Suprapubic skin (tissue), 4 donors: ENCODE measurements at regions not wholly inside any gene's neighbourhood (a gene's known extent, or its start where the extent isn't known, plus 50 kb on each side); places are given as distances from the start of the nearest gene placed in this dataset.

Experiments
- DNase-seq, 2 donors: peaks; one replicate each; pipeline ENCODE4 v3.0.0-alpha.2; 2019; ENCODE audit warnings: low spot score in 2 of 2
- H3K27ac ChIP-seq: fragments of 200-600 bp; sonication (generic); one replicate; pipeline ENCODE4 v1.5.1; 2019
- H3K27me3 ChIP-seq: fragments of 200-600 bp; sonication (generic); one replicate; pipeline ENCODE4 v1.5.1; 2019
- H3K36me3 ChIP-seq: fragments of 200-600 bp; sonication (generic); one replicate; pipeline ENCODE4 v1.5.1; 2019
- H3K4me1 ChIP-seq: fragments of 200-600 bp; sonication (generic); one replicate; pipeline ENCODE4 v1.5.1; 2019
- H3K4me3 ChIP-seq: fragments of 200-600 bp; sonication (generic); one replicate; pipeline ENCODE4 v1.5.1; 2019; ENCODE audit warnings: mild to moderate bottlenecking
- H3K9me3 ChIP-seq: fragments of 200-600 bp; sonication (generic); one replicate; pipeline ENCODE4 v1.5.1; 2019
- EP300 ChIP-seq: sonication (generic); formaldehyde crosslinking; IDR thresholded peaks from one replicate; pipeline ENCODE4 v1.6.1; 2017; ENCODE audit warnings: antibody characterized with exemption
- POLR2A ChIP-seq, 2 donors: fragments of 450-650 bp; IDR thresholded peaks; one replicate each; pipeline ENCODE4 v1.6.1; 2017; ENCODE audit warnings: antibody characterized with exemption in 2 of 2, mild to moderate bottlenecking in 2 of 2, moderate library complexity in 2 of 2
- POLR2AphosphoS5 ChIP-seq, 3 donors: sonication (generic); formaldehyde crosslinking; IDR thresholded peaks; one replicate each; pipeline ENCODE4 v1.6.1; 2017; ENCODE audit warnings: antibody characterized with exemption in 3 of 3
- WGBS: methylation state at CpG from one replicate; pipeline ENCODE4 v1.1.5; 2018; 5-methylcytosine and 5-hydroxymethylcytosine counted together
- TF ChIP-seq, protein P1 (sequence below), 2 donors: fragments of 200-600 bp in 1 of 2; fragments of 450-650 bp in 1 of 2; sonication (generic) in 1 of 2; IDR thresholded peaks; one replicate each; pipeline ENCODE4 v1.5.1; 2016 to 2019; ENCODE audit warnings: antibody characterized with exemption in 2 of 2, mild to moderate bottlenecking in 1 of 2, moderate library complexity in 1 of 2

GRCh38 chr13:73991384-73991783 lies 142.8 kb downstream of the KLF12 start:
- no peak overlapping the region for H3K27ac ChIP-seq
- no peak for DNase-seq
- H3K4me3 ChIP-seq = no peak overlapping the region
- no peaks in the 10 kb centered on the region for H3K27me3 ChIP-seq
- no peak for TF ChIP-seq POLR2A (IDR thresholded peaks at IDR 0.05)
- TF ChIP-seq, protein P1, sequence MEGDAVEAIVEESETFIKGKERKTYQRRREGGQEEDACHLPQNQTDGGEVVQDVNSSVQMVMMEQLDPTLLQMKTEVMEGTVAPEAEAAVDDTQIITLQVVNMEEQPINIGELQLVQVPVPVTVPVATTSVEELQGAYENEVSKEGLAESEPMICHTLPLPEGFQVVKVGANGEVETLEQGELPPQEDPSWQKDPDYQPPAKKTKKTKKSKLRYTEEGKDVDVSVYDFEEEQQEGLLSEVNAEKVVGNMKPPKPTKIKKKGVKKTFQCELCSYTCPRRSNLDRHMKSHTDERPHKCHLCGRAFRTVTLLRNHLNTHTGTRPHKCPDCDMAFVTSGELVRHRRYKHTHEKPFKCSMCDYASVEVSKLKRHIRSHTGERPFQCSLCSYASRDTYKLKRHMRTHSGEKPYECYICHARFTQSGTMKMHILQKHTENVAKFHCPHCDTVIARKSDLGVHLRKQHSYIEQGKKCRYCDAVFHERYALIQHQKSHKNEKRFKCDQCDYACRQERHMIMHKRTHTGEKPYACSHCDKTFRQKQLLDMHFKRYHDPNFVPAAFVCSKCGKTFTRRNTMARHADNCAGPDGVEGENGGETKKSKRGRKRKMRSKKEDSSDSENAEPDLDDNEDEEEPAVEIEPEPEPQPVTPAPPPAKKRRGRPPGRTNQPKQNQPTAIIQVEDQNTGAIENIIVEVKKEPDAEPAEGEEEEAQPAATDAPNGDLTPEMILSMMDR (IDR thresholded peaks at IDR 0.05) = no peak
- no peak for TF ChIP-seq POLR2AphosphoS5 (IDR thresholded peaks at IDR 0.05)
- no peak for TF ChIP-seq EP300
- peaks cover 11% of the 10 kb centered on the region for H3K4me1 ChIP-seq
- H3K36me3 ChIP-seq = no peaks in the 10 kb centered on the region
- H3K9me3 ChIP-seq = no peaks in the 10 kb centered on the region
- 94% methylated on average over 1 of the region's 1 CpG for WGBS

DNA sequence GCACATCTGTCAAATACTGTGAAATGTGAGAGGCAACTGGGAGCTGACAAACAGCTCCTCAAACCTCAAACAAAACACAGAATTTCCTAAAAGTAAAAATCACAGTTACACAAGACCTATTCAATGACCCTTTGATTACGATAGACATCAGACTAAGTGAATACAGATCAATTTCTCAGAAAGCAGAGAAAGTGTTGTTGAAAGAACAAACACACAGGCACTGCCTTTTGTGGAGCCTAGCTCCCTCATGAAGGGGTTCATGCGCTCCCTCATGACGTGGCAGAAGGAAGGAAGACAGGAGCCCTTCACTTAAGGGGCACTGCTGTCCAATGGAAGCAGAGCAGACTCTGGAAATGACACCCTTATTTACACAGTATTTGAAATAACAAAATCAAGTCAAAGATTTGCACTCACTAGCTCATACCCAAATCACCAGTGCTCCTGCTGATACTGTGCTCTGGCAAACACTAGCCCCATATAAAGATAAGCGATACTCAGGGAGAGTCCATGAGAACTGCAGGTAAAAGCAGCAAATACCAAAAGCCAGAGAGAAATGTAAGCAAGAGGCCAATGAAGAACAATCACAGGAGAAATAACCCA lies 144.9 kb downstream of the KLF12 start:
- no peaks in the 10 kb centered on the region for H3K27me3 ChIP-seq
- H3K27ac ChIP-seq = no peak overlapping the region
- no peak for TF ChIP-seq POLR2A (IDR thresholded peaks at IDR 0.05)
- WGBS = 94% methylated on average over 4 of the region's 4 CpGs
- no peaks in the 10 kb centered on the region for H3K36me3 ChIP-seq
- H3K4me1 ChIP-seq = no peaks in the 10 kb centered on the region
- H3K4me3 ChIP-seq = no peak overlapping the region
- no peaks in the 10 kb centered on the region for H3K9me3 ChIP-seq
- no peak for DNase-seq

DNA sequence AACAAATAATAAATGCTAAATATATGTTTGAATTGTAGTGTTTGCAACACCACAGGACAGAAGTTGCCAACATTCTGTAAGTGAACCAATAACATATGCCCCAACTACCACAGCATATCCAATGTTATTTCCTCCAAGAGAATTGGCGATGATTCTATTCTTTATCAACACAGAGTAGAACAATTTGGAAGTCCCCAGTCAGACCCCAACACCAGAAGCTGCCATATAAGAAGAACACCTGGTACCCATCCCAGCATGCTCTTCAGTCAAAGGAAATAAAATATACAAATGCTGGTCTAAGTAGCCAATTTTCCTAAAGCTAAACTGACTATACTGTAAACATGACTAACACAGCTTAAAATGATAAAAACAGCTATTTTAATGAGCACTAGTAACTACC lies 145.7 kb downstream of the KLF12 start:
- Histone ChIP-seq H3K27me3 (no peaks in the 10 kb centered on the region), H3K4me3 (no peak overlapping the region), H3K27ac (no peak overlapping the region), H3K9me3 (no peaks in the 10 kb centered on the region), H3K4me1 (no peaks in the 10 kb centered on the region), H3K36me3 (no peaks in the 10 kb centered on the region)
- no peak for TF ChIP-seq EP300
- TF ChIP-seq, protein P1 (IDR thresholded peaks at IDR 0.05) = no peak
- WGBS = 96% methylated on average over 1 of the region's 1 CpG
- no peak for DNase-seq

GRCh38 chr13:73987618-73988017 lies 146.6 kb downstream of the KLF12 start:
- no peaks in the 10 kb centered on the region for H3K36me3 ChIP-seq
- no peak overlapping the region for H3K4me3 ChIP-seq
- no peak for TF ChIP-seq EP300
- TF ChIP-seq POLR2AphosphoS5 (IDR thresholded peaks at IDR 0.05) = no peak
- no peak for TF ChIP-seq POLR2A (IDR thresholded peaks at IDR 0.05)
- TF ChIP-seq, protein P1 (IDR thresholded peaks at IDR 0.05) = no peak
- H3K9me3 ChIP-seq = no peaks in the 10 kb centered on the region
- 89% methylated on average over 1 of the region's 1 CpG for WGBS
- H3K4me1 ChIP-seq = no peaks in the 10 kb centered on the region
- DNase-seq = no peak
- H3K27me3 ChIP-seq = no peaks in the 10 kb centered on the region
- H3K27ac ChIP-seq = no peak overlapping the region

DNA sequence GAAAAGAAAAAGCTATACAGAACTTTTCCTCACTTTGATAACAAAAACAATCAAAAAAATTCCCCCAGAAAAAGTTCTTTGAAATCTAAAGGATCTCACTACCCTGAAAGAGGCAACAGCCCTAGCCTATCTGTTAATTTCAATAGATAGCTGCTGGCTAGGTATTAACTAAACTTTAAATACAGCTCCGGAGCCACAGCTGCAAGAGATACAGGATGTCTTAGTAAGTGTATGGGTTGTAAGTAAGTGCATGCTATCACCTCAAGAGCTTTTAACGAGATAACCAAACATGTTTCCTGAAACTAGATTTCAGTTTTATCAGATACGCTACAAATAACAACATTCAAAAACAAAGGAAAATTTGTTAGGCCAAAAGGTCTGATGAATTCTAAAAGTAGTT lies 148.4 kb downstream of the KLF12 start:
- no peak overlapping the region for H3K4me3 ChIP-seq
- H3K9me3 ChIP-seq = no peaks in the 10 kb centered on the region
- no peak for TF ChIP-seq POLR2A (IDR thresholded peaks at IDR 0.05)
- TF ChIP-seq, protein P1 (IDR thresholded peaks at IDR 0.05) = no peak
- no peak for TF ChIP-seq EP300
- TF ChIP-seq POLR2AphosphoS5 (IDR thresholded peaks at IDR 0.05) = no peak
- no peaks in the 10 kb centered on the region for H3K36me3 ChIP-seq
- 85% methylated on average over 3 of the region's 3 CpGs for WGBS
- no peak for DNase-seq
- H3K27ac ChIP-seq = no peak overlapping the region
- no peaks in the 10 kb centered on the region for H3K27me3 ChIP-seq
- H3K4me1 ChIP-seq = no peaks in the 10 kb centered on the region
